Ascending aorta (tissue), 2 donors: ENCODE measurements at regions not wholly inside any gene's neighbourhood (a gene's known extent, or its start where the extent isn't known, plus 50 kb on each side); places are given as distances from the start of the nearest gene placed in this dataset.

Source experiments
- DNase-seq, 2 donors: peaks; one replicate each; pipeline ENCODE4 v3.0.0-alpha.2; 2019; ENCODE audit warnings: low spot score in 2 of 2
- H3K27ac ChIP-seq, 2 donors: fragments of 200-600 bp; sonication (generic); one replicate each; pipeline ENCODE4 v1.5.1; 2016 to 2017; ENCODE audit warnings: mild to moderate bottlenecking in 1 of 2
- H3K27me3 ChIP-seq: fragments of 200-600 bp; sonication (generic); one replicate; pipeline ENCODE4 v1.5.1; 2017
- H3K36me3 ChIP-seq, 2 donors: fragments of 200-600 bp; sonication (generic); one replicate each; pipeline ENCODE4 v1.5.1; 2016
- H3K4me1 ChIP-seq, 2 donors: fragments of 200-600 bp; sonication (generic); one replicate each; pipeline ENCODE4 v1.5.1; 2016 to 2017; ENCODE audit warnings: mild to moderate bottlenecking in 1 of 2
- H3K4me3 ChIP-seq, 2 donors: fragments of 200-600 bp; sonication (generic); one replicate each; pipeline ENCODE4 v1.5.1; 2016 to 2017; ENCODE audit warnings: mild to moderate bottlenecking in 1 of 2
- H3K9me3 ChIP-seq, 2 donors: fragments of 200-600 bp; sonication (generic); one replicate each; pipeline ENCODE4 v1.5.1; 2016
- CTCF ChIP-seq, 3 experiments: fragments of 200-600 bp in 2 of 3; fragments of 450-650 bp in 1 of 3; sonication (generic) in 2 of 3; IDR thresholded peaks; one replicate each; pipeline ENCODE4 v1.5.1; 2016 to 2019; ENCODE audit warnings: antibody characterized with exemption in 3 of 3, mild to moderate bottlenecking in 1 of 3, moderate library complexity in 1 of 3
- intact Hi-C: fragments of 100-400 bp; cut with DNase I; formaldehyde crosslinking; loops from one replicate; pipeline ENCODE4 v1.15.1; 2023

- intact Hi-C loops: no loop called here
- no peak overlapping the region for H3K27ac ChIP-seq
- TF ChIP-seq CTCF (IDR thresholded peaks at IDR 0.05): no peak
Observed at GRCh38 chr15:95830281-95830680, 500.2 kb upstream of the NR2F2 start.

GRCh38 chr15:95832668-95833067, 497.8 kb upstream of the NR2F2 start:
- TF ChIP-seq CTCF (IDR thresholded peaks at IDR 0.05): no peak
- intact Hi-C loops: no loop called here

More at GRCh38 chr15:95830281-95830680, 500.2 kb upstream of the NR2F2 start:
- Histone ChIP-seq H3K4me1 (peaks cover 1 to 3% of the 10 kb centered on the region in 2 donors), H3K4me3 (no peak overlapping the region), H3K36me3 (no peaks in the 10 kb centered on the region), H3K27me3 (no peaks in the 10 kb centered on the region), H3K9me3 (no peaks in the 10 kb centered on the region)
- no peak for DNase-seq

GRCh38 chr15:95834028-95834804, 496.3 kb upstream of the NR2F2 start:
- Histone ChIP-seq H3K4me1 (peaks cover 0 to 4% of the 10 kb centered on the region in 2 donors), H3K9me3 (no peaks in the 10 kb centered on the region), H3K27me3 (no peaks in the 10 kb centered on the region), H3K27ac (no peak overlapping the region), H3K36me3 (no peaks in the 10 kb centered on the region), H3K4me3 (no peak overlapping the region)
- intact Hi-C loops: no loop called here
- no peak for DNase-seq
- TF ChIP-seq CTCF (IDR thresholded peaks at IDR 0.05): no peak

More at GRCh38 chr15:95832668-95833067, 497.8 kb upstream of the NR2F2 start:
- no peak for DNase-seq
- Histone ChIP-seq H3K36me3 (no peaks in the 10 kb centered on the region), H3K27me3 (no peaks in the 10 kb centered on the region), H3K4me3 (no peak overlapping the region), H3K9me3 (no peaks in the 10 kb centered on the region), H3K4me1 (no peaks in the 10 kb centered on the region), H3K27ac (no peak overlapping the region)

GRCh38 chr15:95836536-95836935, 494.0 kb upstream of the NR2F2 start:
- TF ChIP-seq CTCF (IDR thresholded peaks at IDR 0.05): no peak
- no peak overlapping the region for H3K4me3 ChIP-seq
- no peaks in the 10 kb centered on the region for H3K36me3 ChIP-seq
- no peak for DNase-seq
- no peak overlapping the region for H3K27ac ChIP-seq
- intact Hi-C loops: no loop called here
- no peaks in the 10 kb centered on the region for H3K27me3 ChIP-seq
- H3K9me3 ChIP-seq: peaks cover 0 to 14% of the 10 kb centered on the region in 2 donors
- peaks cover 0 to 4% of the 10 kb centered on the region in 2 donors for H3K4me1 ChIP-seq

GRCh38 chr15:95837341-95838004, 493.0 kb upstream of the NR2F2 start:
- no peaks in the 10 kb centered on the region for H3K36me3 ChIP-seq
- DNase-seq: no peak
- H3K9me3 ChIP-seq: peaks cover 0 to 14% of the 10 kb centered on the region in 2 donors
- no peak overlapping the region for H3K4me3 ChIP-seq
- intact Hi-C loops: no loop called here
- no peaks in the 10 kb centered on the region for H3K27me3 ChIP-seq
- no peak overlapping the region for H3K27ac ChIP-seq
- peaks cover 0 to 4% of the 10 kb centered on the region in 2 donors for H3K4me1 ChIP-seq
- TF ChIP-seq CTCF (IDR thresholded peaks at IDR 0.05): no peak
